ENCODE measurements at regions not wholly inside any gene's neighbourhood (a gene's known extent, or its start where the extent isn't known, plus 50 kb on each side); places are given as distances from the start of the nearest gene placed in this dataset.

- no peak overlapping the region for H3K27ac ChIP-seq
- H3K27me3 ChIP-seq: no peaks in the 10 kb centered on the region
- no peak for TF ChIP-seq EP300 (IDR thresholded peaks at IDR 0.05)
- TF ChIP-seq CTCF (IDR thresholded peaks at IDR 0.05): no peak
- TF ChIP-seq POLR2A (IDR thresholded peaks at IDR 0.05): no peak
- no peaks in the 10 kb centered on the region for H3K4me1 ChIP-seq (ENCODE audit: insufficient read depth)
- no peak overlapping the region for H3K4me3 ChIP-seq
- no peaks in the 10 kb centered on the region for H3K9me3 ChIP-seq
- intact Hi-C loops (cut with DNase I): no loop called here
- no peak for DNase-seq
- WGBS, 3 donors: 68 to 89% (median 76%) methylated on average over 2 of the region's 2 CpGs
- no peaks in the 10 kb centered on the region for H3K36me3 ChIP-seq
Measured at GRCh38 chr11:122426073-122426472, 229.4 kb upstream of the UBASH3B start.

GRCh38 chr11:122424636-122425035 lies 230.9 kb upstream of the UBASH3B start:
- H3K4me1 ChIP-seq (ENCODE audit: insufficient read depth): no peaks in the 10 kb centered on the region
- no peaks in the 10 kb centered on the region for H3K9me3 ChIP-seq
- no peak overlapping the region for H3K27ac ChIP-seq
- H3K27me3 ChIP-seq: no peaks in the 10 kb centered on the region
- no peak for TF ChIP-seq EP300 (IDR thresholded peaks at IDR 0.05)
- TF ChIP-seq CTCF (IDR thresholded peaks at IDR 0.05): no peak
- no peak for TF ChIP-seq POLR2A (IDR thresholded peaks at IDR 0.05)
- WGBS, 3 donors: 24 to 38% (median 38%) methylated on average over 1 of the region's 1 CpG
- no peak overlapping the region for H3K4me3 ChIP-seq
- intact Hi-C loops (cut with DNase I): no loop called here
- DNase-seq: no peak
- no peaks in the 10 kb centered on the region for H3K36me3 ChIP-seq

- no peaks in the 10 kb centered on the region for H3K9me3 ChIP-seq
- WGBS, 3 donors: 81 to 84% (median 82%) methylated on average over 3 of the region's 3 CpGs
- no peak for TF ChIP-seq EP300 (IDR thresholded peaks at IDR 0.05)
- no peak for TF ChIP-seq CTCF (IDR thresholded peaks at IDR 0.05)
- TF ChIP-seq POLR2A (IDR thresholded peaks at IDR 0.05): no peak
- intact Hi-C loops (cut with DNase I): no loop called here
- H3K36me3 ChIP-seq: no peaks in the 10 kb centered on the region
- H3K27me3 ChIP-seq: no peaks in the 10 kb centered on the region
- H3K4me3 ChIP-seq: no peak overlapping the region
- H3K27ac ChIP-seq: no peak overlapping the region
- H3K4me1 ChIP-seq (ENCODE audit: insufficient read depth): no peaks in the 10 kb centered on the region
- DNase-seq: no peak
Measured at GRCh38 chr11:122423886-122424285, 231.6 kb upstream of the UBASH3B start.

GRCh38 chr11:122423273-122423672 lies 232.2 kb upstream of the UBASH3B start:
- no peaks in the 10 kb centered on the region for H3K27me3 ChIP-seq
- no peak for TF ChIP-seq POLR2A (IDR thresholded peaks at IDR 0.05)
- TF ChIP-seq CTCF (IDR thresholded peaks at IDR 0.05): no peak
- no peak for TF ChIP-seq EP300 (IDR thresholded peaks at IDR 0.05)
- intact Hi-C loops (cut with DNase I): no loop called here
- H3K27ac ChIP-seq: no peak overlapping the region
- no peaks in the 10 kb centered on the region for H3K36me3 ChIP-seq
- H3K9me3 ChIP-seq: no peaks in the 10 kb centered on the region
- no peaks in the 10 kb centered on the region for H3K4me1 ChIP-seq (ENCODE audit: insufficient read depth)
- no peak for DNase-seq
- no peak overlapping the region for H3K4me3 ChIP-seq
- WGBS, 3 donors: 97 to 98% (median 98%) methylated on average over 1 of the region's 1 CpG

GRCh38 chr11:122422682-122423081 lies 232.8 kb upstream of the UBASH3B start:
- intact Hi-C loops (cut with DNase I): no loop called here
- no peak for TF ChIP-seq POLR2A (IDR thresholded peaks at IDR 0.05)
- TF ChIP-seq CTCF (IDR thresholded peaks at IDR 0.05): no peak
- no peak for TF ChIP-seq EP300 (IDR thresholded peaks at IDR 0.05)
- Histone ChIP-seq H3K27me3 (no peaks in the 10 kb centered on the region), H3K27ac (no peak overlapping the region), H3K4me3 (no peak overlapping the region), H3K9me3 (no peaks in the 10 kb centered on the region), H3K36me3 (no peaks in the 10 kb centered on the region), H3K4me1 (ENCODE audit: insufficient read depth) (no peaks in the 10 kb centered on the region)
- no peak for DNase-seq
- 93 to 97% (median 94%) methylated on average over 4 of the region's 4 CpGs for WGBS, 3 donors

Data from ovary (tissue), 7 donors.